ENCODE measurements at regions not wholly inside any gene's neighbourhood (a gene's known extent, or its start where the extent isn't known, plus 50 kb on each side); places are given as distances from the start of the nearest gene placed in this dataset.

- DNase-seq = no peak
These were observed 483.2 kb upstream of the TGFBR2 start for GRCh38 chr3:30123224-30123623.

GRCh38 chr3:30123755-30124154 is 482.6 kb upstream of the TGFBR2 start:
- DNase-seq = no peak

GRCh38 chr3:30124435-30125370 is 481.7 kb upstream of the TGFBR2 start:
- no peak for DNase-seq

- no peak for DNase-seq
These were observed 476.6 kb upstream of the TGFBR2 start for GRCh38 chr3:30129765-30130164.

- DNase-seq = no peak
These were observed 476.0 kb upstream of the TGFBR2 start for GRCh38 chr3:30130391-30130790.

- DNase-seq = peak; percentile 14
These were observed 475.2 kb upstream of the TGFBR2 start for GRCh38 chr3:30131191-30131590.

- DNase-seq = peak; percentile 4
These were observed 471.2 kb upstream of the TGFBR2 start for GRCh38 chr3:30135190-30135589.

GRCh38 chr3:30139283-30139682 is 467.1 kb upstream of the TGFBR2 start:
- DNase-seq = no peak

GRCh38 chr3:30140356-30141075 is 465.9 kb upstream of the TGFBR2 start:
- DNase-seq = no peak

- DNase-seq = no peak
These were observed 465.2 kb upstream of the TGFBR2 start for GRCh38 chr3:30141178-30141581.

- no peak for DNase-seq
These were observed 464.5 kb upstream of the TGFBR2 start for GRCh38 chr3:30141927-30142326.

- DNase-seq = no peak
These were observed 463.5 kb upstream of the TGFBR2 start for GRCh38 chr3:30142946-30143345.

- DNase-seq = no peak
These were observed 461.1 kb upstream of the TGFBR2 start for GRCh38 chr3:30145281-30145680.

- DNase-seq = no peak
These were observed 459.4 kb upstream of the TGFBR2 start for GRCh38 chr3:30146978-30147377.

- no peak for DNase-seq
These were observed 451.5 kb upstream of the TGFBR2 start for GRCh38 chr3:30154853-30155252.

- DNase-seq = no peak
These were observed 450.6 kb upstream of the TGFBR2 start for GRCh38 chr3:30155755-30156154.

- DNase-seq = no peak
These were observed 449.6 kb upstream of the TGFBR2 start for GRCh38 chr3:30156586-30157498.

- peak; percentile 6 for DNase-seq
These were observed 445.0 kb upstream of the TGFBR2 start for GRCh38 chr3:30161375-30161774.

- DNase-seq = no peak
These were observed 443.8 kb upstream of the TGFBR2 start for GRCh38 chr3:30162579-30162978.

GRCh38 chr3:30166535-30166934 is 439.9 kb upstream of the TGFBR2 start:
- DNase-seq = no peak

- no peak for DNase-seq
These were observed 438.8 kb upstream of the TGFBR2 start for GRCh38 chr3:30167541-30168011.

- DNase-seq = no peak
These were observed 436.9 kb upstream of the TGFBR2 start for GRCh38 chr3:30169487-30169886.

Measured in RPMI8226 (cell line).